CD4-positive, alpha-beta T cell treated with Interleukin-21 for 1 hour (primary cell): ENCODE measurements at regions not wholly inside any gene's neighbourhood (a gene's known extent, or its start where the extent isn't known, plus 50 kb on each side); places are given as distances from the start of the nearest gene placed in this dataset.
"Not testable (repeated sequence)": the region's sequence is repeated elsewhere in the genome, so short reads cannot be mapped to it uniquely, and the experiment has no call there.

Experiments used
- DNase-seq: peaks from one replicate; pipeline ENCODE4 v3.0.0-alpha.2; 2020

- no peak for DNase-seq
These were observed 691.6 kb upstream of the IMPG1 start for GRCh38 chr6:76764057-76764456.

DNA sequence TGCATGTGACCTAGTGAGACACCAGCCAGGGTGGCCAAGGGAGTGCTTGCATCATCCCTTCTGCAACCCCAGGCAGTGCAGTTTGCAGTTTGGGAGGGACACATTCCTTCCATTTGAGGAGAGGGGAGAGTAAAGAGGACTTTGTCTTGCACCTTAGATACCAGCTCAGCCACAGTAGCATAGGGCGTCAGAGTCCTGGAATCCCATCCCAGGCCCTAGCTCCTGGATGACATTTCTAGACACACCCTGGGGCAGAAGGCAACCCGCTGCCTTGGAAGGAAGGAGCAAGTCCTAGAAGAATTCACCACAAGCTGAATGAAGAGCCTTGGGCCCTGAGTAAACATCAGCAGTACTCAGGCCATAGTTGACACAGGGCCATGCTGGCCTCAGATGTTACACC is 680.4 kb upstream of the IMPG1 start:
- no peak for DNase-seq

DNA sequence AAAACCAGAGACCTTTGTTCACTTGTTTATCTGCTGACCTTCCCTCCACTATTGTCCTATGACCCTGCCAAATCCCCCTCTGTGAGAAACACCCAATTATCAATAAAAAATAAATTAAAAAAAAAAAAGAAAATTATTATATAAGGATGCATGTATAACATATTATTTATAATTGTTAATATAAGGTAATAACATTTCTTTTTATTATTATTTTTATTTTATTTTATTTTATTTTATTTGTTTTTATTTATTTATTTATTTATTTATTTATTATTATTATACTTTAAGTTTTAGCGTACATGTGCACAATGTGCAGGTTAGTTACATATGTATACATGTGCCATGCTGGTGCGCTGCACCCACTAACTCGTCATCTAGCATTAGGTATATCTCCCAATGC is 672.9 kb upstream of the IMPG1 start:
- not testable (repeated sequence) for DNase-seq

GRCh38 chr6:76744151-76744720 is 671.8 kb upstream of the IMPG1 start:
- not testable (repeated sequence) for DNase-seq

DNA sequence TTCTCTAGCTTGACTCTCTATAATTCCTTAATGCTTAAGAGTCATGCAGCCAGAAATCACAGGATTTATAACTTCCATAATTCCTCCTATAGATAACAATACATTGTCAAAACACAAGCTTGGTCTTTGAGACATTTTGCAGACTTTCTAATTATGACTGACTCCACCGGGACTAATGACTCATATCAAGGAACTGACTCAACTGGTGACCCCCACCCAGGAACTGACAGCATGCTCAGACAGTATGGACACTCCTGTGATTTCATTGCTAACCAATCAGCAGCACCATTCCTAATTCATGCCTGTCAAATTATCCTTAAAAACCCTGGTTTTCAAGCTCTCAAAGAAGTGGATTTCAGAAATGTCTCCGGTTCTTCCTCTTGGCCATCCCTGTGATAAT is 670.5 kb upstream of the IMPG1 start:
- DNase-seq = no peak

DNA sequence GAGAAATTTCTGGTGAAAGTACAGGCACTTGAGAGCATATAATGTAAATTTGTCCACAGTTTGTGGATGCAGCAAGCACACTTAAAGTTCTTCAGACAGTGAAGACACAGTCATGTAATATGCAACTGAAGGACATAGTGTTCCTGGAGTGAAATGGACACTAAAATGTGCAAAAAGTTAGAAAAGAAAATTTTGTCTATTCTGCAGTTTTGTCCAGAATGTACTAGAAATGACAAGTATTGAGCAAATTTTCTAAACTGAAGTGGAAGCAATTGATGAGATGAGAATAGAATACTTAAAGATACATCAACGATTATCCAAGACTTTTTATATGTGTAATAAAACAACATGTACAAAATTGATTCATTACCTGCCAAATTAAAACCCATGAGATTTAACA is 647.0 kb upstream of the IMPG1 start:
- DNase-seq = no peak

- DNase-seq = no peak
These were observed 636.3 kb upstream of the IMPG1 start for GRCh38 chr6:76708641-76709331.

DNA sequence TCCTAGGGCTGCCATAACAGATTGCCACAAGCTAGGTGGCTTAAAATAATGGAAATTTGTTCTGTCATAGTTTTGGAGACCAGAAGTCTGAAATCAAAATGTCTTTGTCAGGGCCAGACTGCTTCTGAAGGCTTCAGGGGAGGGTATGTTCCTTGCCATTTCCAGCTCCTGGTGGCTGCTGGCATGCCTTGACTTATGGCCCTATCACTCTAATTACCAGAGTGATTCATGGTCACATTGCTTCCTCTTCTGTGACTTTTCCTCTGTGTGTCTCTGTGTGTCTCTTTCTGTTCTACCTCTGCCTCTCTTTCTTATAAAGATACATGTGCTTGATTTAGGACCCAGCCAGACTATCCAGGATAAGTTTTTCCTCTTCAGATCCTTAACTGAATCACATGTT is 635.2 kb upstream of the IMPG1 start:
- DNase-seq = no peak

DNA sequence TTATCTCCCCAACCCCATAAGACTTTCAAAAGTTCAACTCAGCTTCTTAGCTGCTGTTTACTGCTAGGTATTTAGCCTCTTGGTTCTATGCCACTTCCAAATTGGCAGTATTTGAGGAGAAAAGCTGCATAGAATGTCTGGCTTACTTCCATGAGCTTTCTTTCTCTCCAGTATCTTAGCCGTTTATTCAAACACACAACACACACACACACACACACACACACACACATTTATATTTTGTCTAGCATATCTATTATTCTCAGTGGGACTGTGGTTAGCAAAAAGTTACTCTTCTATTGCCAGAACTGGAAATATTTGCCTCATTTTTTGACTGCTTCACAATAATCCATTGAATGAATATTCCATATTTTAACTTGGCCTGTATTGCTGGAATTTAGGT is 634.2 kb upstream of the IMPG1 start:
- DNase-seq = no peak

DNA sequence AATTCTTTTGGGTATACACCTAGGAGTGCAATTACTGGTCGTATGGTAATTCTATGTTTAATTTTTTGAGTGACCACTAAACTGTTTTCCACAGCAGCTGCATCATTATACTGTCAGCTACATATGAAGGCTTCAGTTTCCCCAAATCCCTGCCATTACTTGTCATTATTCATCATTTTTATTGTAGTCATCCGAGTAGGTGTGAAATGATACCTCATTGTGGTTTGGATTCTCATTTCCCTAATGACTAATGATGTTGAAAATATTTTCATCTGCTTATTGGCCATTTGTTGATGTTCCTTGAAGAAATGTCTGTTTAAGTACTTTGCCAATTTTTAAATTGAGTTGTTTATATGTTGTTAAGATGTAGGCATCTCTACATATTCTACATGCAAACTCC is 633.6 kb upstream of the IMPG1 start:
- no peak for DNase-seq

- DNase-seq = no peak
These were observed 631.3 kb upstream of the IMPG1 start for GRCh38 chr6:76703786-76704185.

GRCh38 chr6:76703285-76703684 is 630.8 kb upstream of the IMPG1 start:
- no peak for DNase-seq

DNA sequence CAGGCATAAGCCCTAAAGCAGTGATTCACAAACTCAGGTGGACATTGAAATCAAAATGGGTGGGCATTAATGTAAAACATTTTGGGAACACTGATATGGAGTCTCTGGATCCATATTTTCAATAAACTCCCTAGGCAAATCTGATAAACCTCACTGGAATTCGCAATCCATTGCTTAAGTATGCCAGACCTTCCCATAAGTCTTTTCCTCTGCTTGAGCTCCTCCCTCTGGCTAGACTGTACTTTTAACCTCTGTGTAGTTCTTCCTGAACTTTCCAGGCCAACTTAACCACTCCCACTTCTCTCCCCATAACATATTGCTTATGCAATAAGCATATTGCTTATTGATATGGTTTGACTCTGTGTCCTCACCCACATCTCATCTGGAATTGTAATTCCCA is 629.7 kb upstream of the IMPG1 start:
- DNase-seq = no peak

DNA sequence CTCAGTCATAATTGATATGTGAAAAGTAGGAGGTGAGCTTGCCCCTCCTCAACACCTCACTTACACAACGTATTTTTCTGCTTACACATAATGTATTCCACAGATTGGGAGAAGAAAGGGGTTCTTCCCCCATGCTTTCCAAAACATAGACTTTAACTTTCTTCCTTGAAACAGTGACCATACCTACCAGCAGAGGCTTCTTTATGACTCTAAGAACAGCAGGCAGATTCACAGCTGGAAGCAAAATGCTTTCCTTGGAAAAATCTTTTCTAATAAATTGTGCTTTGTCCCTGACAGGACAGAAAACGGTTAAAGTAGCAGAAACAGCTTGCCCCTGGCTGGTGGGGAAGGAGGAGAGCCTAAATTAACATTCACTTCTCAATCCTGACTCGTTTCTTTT is 629.1 kb upstream of the IMPG1 start:
- no peak for DNase-seq

- DNase-seq = no peak
These were observed 625.1 kb upstream of the IMPG1 start for GRCh38 chr6:76697585-76697984.

DNA sequence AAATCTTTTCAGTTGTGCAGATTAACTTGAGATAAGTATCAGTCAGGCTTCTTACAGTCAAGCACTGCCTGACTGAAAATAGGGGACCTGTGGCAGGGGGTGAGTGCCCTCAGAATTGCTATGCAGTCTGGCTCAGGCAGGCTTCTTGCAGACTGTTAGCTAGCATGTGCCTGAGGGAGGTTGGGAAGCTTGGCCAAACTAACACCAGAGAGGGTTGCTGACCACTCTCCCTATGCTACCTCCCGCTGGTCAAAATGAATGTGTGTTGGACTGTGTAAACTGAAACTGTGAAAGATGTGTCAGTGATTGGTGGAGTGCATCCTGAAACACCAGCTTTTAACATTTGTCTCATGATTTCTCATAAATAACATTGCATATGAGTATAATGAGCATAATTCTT is 622.3 kb upstream of the IMPG1 start:
- DNase-seq = no peak

- no peak for DNase-seq
These were observed 612.4 kb upstream of the IMPG1 start for GRCh38 chr6:76684875-76685274.

DNA sequence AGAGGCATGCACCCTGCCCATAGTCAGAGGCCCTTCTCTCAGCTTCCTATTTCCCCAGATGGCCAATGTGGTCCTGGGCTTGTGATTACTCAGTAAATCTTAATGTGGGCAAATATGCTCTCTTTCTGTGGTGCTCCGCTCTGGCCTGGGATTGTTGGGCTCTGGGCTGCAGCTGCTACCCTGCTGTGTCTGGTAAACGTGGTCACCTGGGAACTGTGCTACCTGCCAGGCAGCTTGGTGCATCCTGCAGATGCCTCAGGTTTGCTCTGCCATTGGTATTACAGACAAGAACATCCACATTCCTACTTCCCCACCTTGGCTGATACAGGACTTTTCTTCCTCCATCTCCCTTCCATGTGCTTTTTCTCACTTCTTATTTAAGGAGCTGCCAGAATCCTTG is 611.5 kb upstream of the IMPG1 start:
- no peak for DNase-seq

- no peak for DNase-seq
These were observed 610.4 kb upstream of the IMPG1 start for GRCh38 chr6:76682842-76683241.

DNA sequence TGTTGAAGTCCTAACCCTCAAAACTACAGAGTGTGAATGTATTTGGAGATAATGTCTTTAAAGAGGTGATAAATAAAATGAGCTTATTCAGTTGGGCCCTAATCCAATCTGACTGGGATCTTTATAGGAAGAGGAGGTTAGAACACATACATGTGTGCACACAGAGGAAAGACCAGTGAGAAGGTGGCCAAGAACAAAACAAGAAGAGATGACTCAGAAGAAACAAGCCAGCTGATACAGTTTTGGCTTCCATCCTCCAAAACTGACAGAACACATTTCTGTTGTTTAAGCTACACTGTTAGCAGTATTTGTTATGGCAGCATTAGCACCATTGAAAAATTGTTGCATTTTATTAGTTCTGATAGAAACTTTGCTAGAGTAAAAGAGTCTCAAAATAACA is 609.3 kb upstream of the IMPG1 start:
- no peak for DNase-seq

- no peak for DNase-seq
These were observed 604.6 kb upstream of the IMPG1 start for GRCh38 chr6:76677017-76677416.

DNA sequence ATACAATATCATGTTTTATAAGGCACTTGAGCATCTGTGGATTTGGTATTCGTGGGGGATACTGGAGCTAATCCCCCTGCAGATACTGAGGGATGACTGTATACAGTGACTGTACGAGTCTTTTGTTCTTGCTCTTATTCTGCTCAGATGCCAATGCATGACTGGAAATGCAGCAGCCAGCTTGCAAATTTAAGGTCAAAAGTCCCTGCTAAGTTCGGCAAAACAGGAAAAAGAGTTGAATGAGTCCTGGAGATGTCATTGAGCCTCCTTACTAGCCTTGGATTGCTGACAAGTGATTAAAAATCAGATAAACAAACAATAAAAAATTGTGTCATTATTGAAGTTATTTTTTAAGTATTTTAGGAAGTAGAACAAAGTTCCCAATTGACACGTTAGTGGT is 599.3 kb upstream of the IMPG1 start:
- no peak for DNase-seq

GRCh38 chr6:76644231-76644630 is 571.8 kb upstream of the IMPG1 start:
- DNase-seq = no peak

- DNase-seq = no peak
These were observed 567.5 kb upstream of the IMPG1 start for GRCh38 chr6:76639941-76640340.

GRCh38 chr6:76634695-76635094 is 562.2 kb upstream of the IMPG1 start:
- no peak for DNase-seq
